Breast epithelium (tissue), 4 donors: ENCODE measurements at regions not wholly inside any gene's neighbourhood (a gene's known extent, or its start where the extent isn't known, plus 50 kb on each side); places are given as distances from the start of the nearest gene placed in this dataset.
"Not testable (repeated sequence)": the region's sequence is repeated elsewhere in the genome, so short reads cannot be mapped to it uniquely, and the experiment has no call there.

Experiments used
- DNase-seq, 2 donors: peaks; one replicate each; pipeline ENCODE4 v3.0.0-alpha.2; 2019; ENCODE audit warnings: low spot score in 2 of 2
- H3K27ac ChIP-seq, 2 donors: fragments of 200-600 bp; sonication (generic) in 1 of 2; one replicate each; pipeline ENCODE4 v1.5.1; 2016 to 2019; ENCODE audit warnings: mild to moderate bottlenecking in 1 of 2
- H3K27me3 ChIP-seq, 2 donors: fragments of 200-600 bp; sonication (generic) in 1 of 2; one replicate each; pipeline versions ENCODE4 v1.5.1 to v1.6.0; 2017 to 2019; ENCODE audit warnings: control low read depth in 1 of 2, mild to moderate bottlenecking in 1 of 2
- H3K36me3 ChIP-seq: fragments of 200-600 bp; one replicate; pipeline ENCODE4 v1.5.1; 2019
- H3K4me1 ChIP-seq, 2 donors: fragments of 200-600 bp; sonication (generic); one replicate each; pipeline ENCODE4 v1.5.1; 2016 to 2019; ENCODE audit warnings: control low read depth in 1 of 2
- H3K4me3 ChIP-seq, 3 donors: fragments of 200-600 bp; sonication (generic); 1 replicate in 2 of 3; 2 replicates in 1 of 3; pipeline ENCODE4 v1.5.1; 2016 to 2019; ENCODE audit warnings: mild to moderate bottlenecking in 3 of 3, moderate library complexity in 2 of 3
- H3K9me3 ChIP-seq, 2 donors: fragments of 200-600 bp; sonication (generic) in 1 of 2; one replicate each; pipeline ENCODE4 v1.5.1; 2016 to 2019; ENCODE audit warnings: control low read depth in 1 of 2
- CTCF ChIP-seq, 3 donors: fragments of 450-650 bp; IDR thresholded peaks; one replicate each; pipeline ENCODE4 v1.5.1; 2016 to 2017; ENCODE audit warnings: antibody characterized with exemption in 3 of 3, mild to moderate bottlenecking in 3 of 3, moderate library complexity in 3 of 3
- POLR2A ChIP-seq: fragments of 450-650 bp; IDR thresholded peaks from one replicate; pipeline ENCODE4 v1.6.1; 2016; ENCODE audit warnings: antibody characterized with exemption, mild to moderate bottlenecking, moderate library complexity
- POLR2AphosphoS5 ChIP-seq, 3 donors: sonication (generic); formaldehyde crosslinking; IDR thresholded peaks; one replicate each; pipeline ENCODE4 v1.6.1; 2017; ENCODE audit warnings: antibody characterized with exemption in 3 of 3
- intact Hi-C: fragments of 100-400 bp; cut with DNase I; formaldehyde crosslinking; loops from one replicate; pipeline ENCODE4 v1.15.1; 2023; ENCODE audit warnings: low total_unique reads

GRCh38 chr5:142239394-142240159, 85.2 kb downstream of the SPRY4 start:
- Histone ChIP-seq H3K27me3 (no peaks in the 10 kb centered on the region), H3K36me3 (no peaks in the 10 kb centered on the region), H3K27ac (no peak overlapping the region), H3K4me1 (no peaks in the 10 kb centered on the region), H3K9me3 (no peaks in the 10 kb centered on the region), H3K4me3 (no peak overlapping the region)
- TF ChIP-seq POLR2AphosphoS5 (IDR thresholded peaks at IDR 0.05) (no peak), CTCF (IDR thresholded peaks at IDR 0.05) (no peak)
- intact Hi-C loops = no loop called here
- no peak for DNase-seq

GRCh38 chr5:142237707-142238106, 87.1 kb downstream of the SPRY4 start:
- Histone ChIP-seq H3K9me3 (no peaks in the 10 kb centered on the region), H3K4me3 (no peak overlapping the region), H3K4me1 (no peaks in the 10 kb centered on the region), H3K27ac (no peak overlapping the region), H3K36me3 (no peaks in the 10 kb centered on the region), H3K27me3 (no peaks in the 10 kb centered on the region)
- no peak for TF ChIP-seq POLR2A
- no peak for TF ChIP-seq CTCF (IDR thresholded peaks at IDR 0.05)
- no peak for TF ChIP-seq POLR2AphosphoS5 (IDR thresholded peaks at IDR 0.05)
- DNase-seq = no peak
- intact Hi-C loops = no loop called here

GRCh38 chr5:142236673-142237290, 88.0 kb downstream of the SPRY4 start:
- H3K36me3 ChIP-seq, DNase-seq, H3K9me3 ChIP-seq, intact Hi-C loops, H3K27me3 ChIP-seq, H3K27ac ChIP-seq, H3K4me1 ChIP-seq, H3K4me3 ChIP-seq: not testable (repeated sequence)

GRCh38 chr5:142235870-142236672, 88.8 kb downstream of the SPRY4 start:
- no peak for DNase-seq
- Histone ChIP-seq H3K4me3 (no peak overlapping the region), H3K4me1 (no peaks in the 10 kb centered on the region), H3K9me3 (no peaks in the 10 kb centered on the region), H3K27ac (peak overlapping the region; percentile 69 to 85), H3K36me3 (no peaks in the 10 kb centered on the region), H3K27me3 (no peaks in the 10 kb centered on the region)
- TF ChIP-seq POLR2AphosphoS5 (IDR thresholded peaks at IDR 0.05) (no peak), CTCF (IDR thresholded peaks at IDR 0.05) (no peak), POLR2A (no peak)
- intact Hi-C loops = no loop called here

- Histone ChIP-seq H3K9me3 (no peaks in the 10 kb centered on the region), H3K27ac (peak overlapping the region; percentile 69 to 85), H3K27me3 (no peaks in the 10 kb centered on the region), H3K4me3 (peak overlapping the region in 1 of 3 donors; percentile 33), H3K4me1 (no peaks in the 10 kb centered on the region), H3K36me3 (no peaks in the 10 kb centered on the region)
- intact Hi-C loops = no loop called here
- DNase-seq = peak in 1 of 2 donors; percentile 64
- no peak for TF ChIP-seq POLR2A
- TF ChIP-seq POLR2AphosphoS5 (IDR thresholded peaks at IDR 0.05) = no peak
- no peak for TF ChIP-seq CTCF (IDR thresholded peaks at IDR 0.05)
Measured at GRCh38 chr5:142235050-142235797, 89.6 kb downstream of the SPRY4 start.
